PC-9 (cell line): ENCODE measurements at regions not wholly inside any gene's neighbourhood (a gene's known extent, or its start where the extent isn't known, plus 50 kb on each side); places are given as distances from the start of the nearest gene placed in this dataset.

Source experiments
- CTCF ChIP-seq: fragments of 200-600 bp; sonication (generic); conservative IDR thresholded peaks from 2 replicates; pipeline ENCODE4 v1.6.1; 2017; ENCODE audit warnings: mixed run types, antibody characterized with exemption, mild to moderate bottlenecking, moderate library complexity
- EZH2 ChIP-seq: fragments of 200-600 bp; sonication (generic); IDR thresholded peaks from 2 replicates; pipeline ENCODE4 v1.8.0; 2017; ENCODE audit warnings: antibody characterized with exemption, low read depth

DNA sequence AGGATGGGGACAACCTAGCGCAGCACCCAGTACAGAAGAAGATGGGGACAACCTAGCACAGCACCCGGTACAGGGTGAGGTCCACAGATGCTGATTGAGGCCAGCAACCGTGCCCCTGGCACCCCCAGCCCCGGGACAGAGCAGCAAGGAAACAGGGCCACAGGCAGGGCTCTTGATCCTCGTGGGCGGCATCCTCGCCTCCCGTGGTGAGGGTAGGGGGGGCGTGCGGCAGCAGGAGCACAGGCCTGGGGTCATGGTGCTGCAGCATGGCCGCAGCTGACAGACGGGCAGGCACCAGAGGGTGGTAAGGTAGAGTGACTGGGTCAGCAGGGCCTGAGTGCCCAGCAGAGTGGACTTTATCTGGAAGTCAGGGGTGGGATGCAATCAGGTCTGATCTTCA is 89.5 kb downstream of the HMX1 start:
- TF ChIP-seq CTCF (no peak), EZH2 (no peak)
